Hepatocyte (in vitro differentiated cells): ENCODE measurements at regions not wholly inside any gene's neighbourhood (a gene's known extent, or its start where the extent isn't known, plus 50 kb on each side); places are given as distances from the start of the nearest gene placed in this dataset.

Source experiments
- DNase-seq: peaks from one replicate; pipeline ENCODE4 v3.0.0-alpha.2; 2016; ENCODE audit warnings: low spot score
- H2AFZ ChIP-seq: fragments of 200-600 bp; sonication (generic); 2 replicates; pipeline ENCODE4 v1.6.0; 2016; ENCODE audit warnings: antibody characterized with exemption, mild to moderate bottlenecking
- H3K27ac ChIP-seq: fragments of 200-600 bp; sonication (generic); 2 replicates; pipeline ENCODE4 v1.5.1; 2016; ENCODE audit warnings: mild to moderate bottlenecking
- H3K27me3 ChIP-seq: fragments of 200-600 bp; sonication (generic); 2 replicates; pipeline ENCODE4 v1.6.1; 2016
- H3K36me3 ChIP-seq: fragments of 200-600 bp; sonication (generic); replicated peaks from 2 replicates; pipeline ENCODE4 v1.5.1; 2016; ENCODE audit warnings: low read depth; ENCODE audit not compliant: insufficient read depth
- H3K4me1 ChIP-seq: fragments of 200-600 bp; sonication (generic); 2 replicates; pipeline ENCODE4 v1.5.1; 2016; ENCODE audit warnings: mild to moderate bottlenecking, moderate library complexity; ENCODE audit not compliant: insufficient read depth
- H3K4me2 ChIP-seq: fragments of 200-600 bp; sonication (generic); 2 replicates; pipeline ENCODE4 v1.6.0; 2016
- H3K4me3 ChIP-seq: fragments of 200-600 bp; sonication (generic); 2 replicates; pipeline ENCODE4 v1.5.1; 2016; ENCODE audit warnings: mild to moderate bottlenecking
- H3K79me2 ChIP-seq: fragments of 200-600 bp; sonication (generic); 2 replicates; pipeline ENCODE4 v1.6.0; 2017; ENCODE audit warnings: mild to moderate bottlenecking
- H3K9me2 ChIP-seq: fragments of 200-600 bp; sonication (generic); replicated peaks from 2 replicates; pipeline ENCODE4 v1.6.0; 2017; ENCODE audit warnings: mild to moderate bottlenecking; ENCODE audit not compliant: insufficient read depth
- H3K9me3 ChIP-seq: fragments of 200-600 bp; sonication (generic); 2 replicates; pipeline ENCODE4 v1.5.1; 2016; ENCODE audit warnings: low read depth, mild to moderate bottlenecking
- H4K20me1 ChIP-seq: fragments of 200-600 bp; sonication (generic); 2 replicates; pipeline ENCODE4 v1.6.0; 2016; ENCODE audit warnings: mild to moderate bottlenecking; ENCODE audit not compliant: insufficient read depth, poor library complexity, severe bottlenecking
- CTCF ChIP-seq: fragments of 200-600 bp; sonication (generic); IDR thresholded peaks from 2 replicates; pipeline ENCODE4 v1.5.1; 2016; ENCODE audit warnings: antibody characterized with exemption, mild to moderate bottlenecking; ENCODE audit not compliant: poor library complexity
- EZH2 ChIP-seq: fragments of 200-600 bp; sonication (generic); IDR thresholded peaks from 2 replicates; pipeline ENCODE4 v1.6.1; 2016; ENCODE audit warnings: antibody characterized with exemption, mild to moderate bottlenecking, borderline replicate concordance
- EZH2phosphoT487 ChIP-seq: fragments of 200-600 bp; sonication (generic); IDR thresholded peaks from one replicate; pipeline ENCODE4 v1.6.1; 2018; ENCODE audit warnings: antibody characterized with exemption, mild to moderate bottlenecking, low read depth, moderate library complexity; ENCODE audit not compliant: unreplicated experiment, severe bottlenecking
- WGBS: methylation state at CpG from one replicate; pipeline ENCODE4 v1.1.6; 2016; ENCODE audit warnings: low lambda C conversion rate; ENCODE audit errors: missing lambda C conversion rate; 5-methylcytosine and 5-hydroxymethylcytosine counted together

GRCh38 chr18:76219023-76219422 is 276.0 kb downstream of the ZNF516 start:
- no peaks in the 10 kb centered on the region for H3K9me3 ChIP-seq
- WGBS, result 86% methylated on average over 8 of the region's 8 CpGs
- H3K27me3 ChIP-seq, result no peaks in the 10 kb centered on the region
- H3K79me2 ChIP-seq, result no peaks in the 10 kb centered on the region
- no peaks in the 10 kb centered on the region for H3K9me2 ChIP-seq
- no peak for TF ChIP-seq CTCF
- no peak for TF ChIP-seq EZH2
- no peak for TF ChIP-seq EZH2phosphoT487
- H3K4me2 ChIP-seq, result no peak overlapping the region
- no peaks in the 10 kb centered on the region for H4K20me1 ChIP-seq
- H3K36me3 ChIP-seq, result no peaks in the 10 kb centered on the region
- H2AFZ ChIP-seq, result no peak overlapping the region
- H3K4me3 ChIP-seq, result no peak overlapping the region
- no peak overlapping the region for H3K27ac ChIP-seq
- no peaks in the 10 kb centered on the region for H3K4me1 ChIP-seq
- DNase-seq, result no peak

DNA sequence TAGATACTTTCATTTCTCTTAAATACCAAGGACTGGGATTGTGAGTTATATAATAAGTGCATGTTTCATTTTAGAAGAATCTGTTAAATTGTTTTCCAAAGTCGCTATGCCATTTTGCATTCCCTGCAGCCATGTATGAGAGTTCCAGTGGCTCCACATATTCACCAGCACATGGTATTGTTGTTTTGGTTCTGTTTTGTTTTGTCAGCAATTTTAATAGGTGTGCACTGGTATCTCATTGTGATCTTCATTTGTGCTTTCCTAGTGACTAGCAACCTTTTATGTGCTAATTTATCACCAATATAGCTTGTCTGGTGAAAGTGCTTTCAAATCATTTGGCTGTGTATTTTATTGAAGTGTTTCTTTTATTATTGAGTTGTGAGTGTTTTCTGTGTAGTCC is 278.9 kb downstream of the ZNF516 start:
- no peaks in the 10 kb centered on the region for H3K79me2 ChIP-seq
- 76% methylated on average over 1 of the region's 1 CpG for WGBS
- no peak overlapping the region for H3K4me3 ChIP-seq
- H2AFZ ChIP-seq, result no peak overlapping the region
- no peak overlapping the region for H3K4me2 ChIP-seq
- H3K4me1 ChIP-seq, result no peaks in the 10 kb centered on the region
- no peaks in the 10 kb centered on the region for H3K36me3 ChIP-seq
- H3K9me2 ChIP-seq, result no peaks in the 10 kb centered on the region
- no peaks in the 10 kb centered on the region for H3K9me3 ChIP-seq
- TF ChIP-seq EZH2, result no peak
- no peak for TF ChIP-seq CTCF
- TF ChIP-seq EZH2phosphoT487, result no peak
- H3K27ac ChIP-seq, result no peak overlapping the region
- H4K20me1 ChIP-seq, result no peaks in the 10 kb centered on the region
- DNase-seq, result no peak
- H3K27me3 ChIP-seq, result no peaks in the 10 kb centered on the region

DNA sequence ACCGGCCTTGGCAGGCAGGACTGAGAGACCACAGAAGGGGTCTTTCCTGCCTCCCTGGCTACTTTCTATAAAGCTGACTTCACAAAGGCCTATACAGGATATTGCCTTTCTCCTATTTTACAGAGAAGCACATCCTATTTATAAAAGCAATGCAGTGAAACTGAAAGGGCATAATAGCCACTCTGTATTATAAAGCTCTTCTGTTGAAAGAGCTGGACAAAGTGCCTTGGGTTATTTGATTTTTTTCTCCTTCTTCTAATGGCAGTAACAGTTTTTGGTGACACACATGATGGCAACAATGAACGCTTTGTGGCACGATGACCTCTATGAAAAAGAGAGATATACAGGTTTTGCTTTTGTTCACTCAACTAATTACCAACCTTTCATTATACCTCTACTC is 281.1 kb downstream of the ZNF516 start:
- Histone ChIP-seq H3K27me3 (no peaks in the 10 kb centered on the region), H4K20me1 (no peaks in the 10 kb centered on the region), H3K9me3 (no peaks in the 10 kb centered on the region), H3K79me2 (no peaks in the 10 kb centered on the region), H3K27ac (no peak overlapping the region), H3K4me2 (no peak overlapping the region), H3K4me3 (no peak overlapping the region), H3K36me3 (no peaks in the 10 kb centered on the region), H3K4me1 (no peaks in the 10 kb centered on the region), H2AFZ (no peak overlapping the region), H3K9me2 (no peaks in the 10 kb centered on the region)
- 96% methylated on average over 3 of the region's 3 CpGs for WGBS
- no peak for TF ChIP-seq EZH2phosphoT487
- DNase-seq, result no peak

- H3K27me3 ChIP-seq, result no peaks in the 10 kb centered on the region
- WGBS, result 50% methylated on average over 7 of the region's 7 CpGs
- no peak overlapping the region for H3K4me3 ChIP-seq
- no peaks in the 10 kb centered on the region for H3K9me3 ChIP-seq
- no peak overlapping the region for H3K4me2 ChIP-seq
- TF ChIP-seq EZH2 (no peak), EZH2phosphoT487 (no peak), CTCF (no peak)
- no peaks in the 10 kb centered on the region for H3K9me2 ChIP-seq
- H3K4me1 ChIP-seq, result no peaks in the 10 kb centered on the region
- H3K79me2 ChIP-seq, result no peaks in the 10 kb centered on the region
- no peak overlapping the region for H3K27ac ChIP-seq
- no peaks in the 10 kb centered on the region for H4K20me1 ChIP-seq
- H3K36me3 ChIP-seq, result no peaks in the 10 kb centered on the region
- no peak overlapping the region for H2AFZ ChIP-seq
- no peak for DNase-seq
These were observed 282.1 kb downstream of the ZNF516 start for GRCh38 chr18:76212960-76213359.
